ENCODE measurements at regions not wholly inside any gene's neighbourhood (a gene's known extent, or its start where the extent isn't known, plus 50 kb on each side); places are given as distances from the start of the nearest gene placed in this dataset.

DNA sequence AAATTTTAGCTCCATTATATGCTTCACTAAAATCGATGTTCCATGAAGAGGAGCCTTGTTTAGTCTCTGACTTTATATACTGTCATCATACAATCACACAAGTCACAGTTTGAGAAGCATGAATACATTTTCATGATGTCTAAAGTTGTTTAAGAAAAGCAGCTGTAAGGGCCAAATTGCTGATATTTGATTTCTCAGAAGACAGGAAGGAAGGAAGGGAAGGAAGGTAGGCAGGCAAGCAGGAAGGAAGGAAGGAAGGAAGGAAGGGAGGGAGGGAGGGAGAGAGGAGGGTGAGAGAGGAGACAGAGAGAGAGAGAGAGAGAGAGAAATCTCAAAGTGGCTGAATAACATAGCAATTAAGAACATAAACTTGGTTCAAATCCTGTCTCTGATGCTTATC lies 153.7 kb downstream of the RTL9 start:
- Histone ChIP-seq H3K9me2 (replicated peaks; ENCODE audit: control insufficient read depth, low read length) (no peaks in the 10 kb centered on the region), H3F3A (ENCODE audit: control insufficient read depth, insufficient read depth) (no peaks in the 10 kb centered on the region), H3K4me1 (ENCODE audit: control insufficient read depth, low read length) (no peaks in the 10 kb centered on the region), H4K20me1 (ENCODE audit: control insufficient read depth, insufficient read depth, low read depth, low read length) (no peaks in the 10 kb centered on the region), H3K27me3 (ENCODE audit: control insufficient read depth, low read length) (no peaks in the 10 kb centered on the region), H3K36me3 (ENCODE audit: control insufficient read depth, low read length) (no peaks in the 10 kb centered on the region), H3K27ac (ENCODE audit: low read depth, low read length) (no peak overlapping the region), H3K9me3 (ENCODE audit: control insufficient read depth, insufficient read depth, low read length) (no peaks in the 10 kb centered on the region), H3K79me2 (ENCODE audit: control insufficient read depth, low read length) (no peaks in the 10 kb centered on the region), H3K4me2 (ENCODE audit: low read length) (no peak overlapping the region), H3K4me3 (ENCODE audit: low read length) (no peak overlapping the region)
- no peak for TF ChIP-seq EZH2phosphoT487 (IDR thresholded peaks at IDR 0.05; ENCODE audit: borderline replicate concordance, low read length)
- no peak for TF ChIP-seq CTCF (IDR thresholded peaks at IDR 0.05; ENCODE audit: low read depth, low read length, poor library complexity, severe bottlenecking)

DNA sequence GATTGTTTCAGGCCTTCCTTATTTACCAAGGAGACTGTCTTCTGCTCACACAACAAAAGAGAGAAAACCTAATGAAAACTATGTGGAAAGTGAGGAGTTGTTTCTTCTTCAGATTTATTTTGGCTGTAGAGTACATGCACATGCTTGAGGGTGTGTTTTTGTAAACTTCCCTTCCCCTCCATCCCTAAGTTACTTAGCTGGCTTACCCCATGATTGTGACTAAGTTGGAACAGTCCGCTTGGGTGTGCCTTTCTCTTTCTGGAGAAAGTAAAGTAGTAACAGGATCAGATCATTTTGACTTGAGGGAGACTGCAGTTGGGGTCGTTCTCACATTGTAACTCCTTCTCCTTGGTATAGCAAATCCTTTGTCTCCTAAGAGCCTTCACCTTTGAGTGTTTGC lies 155.9 kb downstream of the RTL9 start:
- no peaks in the 10 kb centered on the region for H3F3A ChIP-seq (ENCODE audit: control insufficient read depth, insufficient read depth)
- no peak overlapping the region for H3K4me2 ChIP-seq (ENCODE audit: low read length)
- no peaks in the 10 kb centered on the region for H3K4me1 ChIP-seq (ENCODE audit: control insufficient read depth, low read length)
- no peaks in the 10 kb centered on the region for H3K36me3 ChIP-seq (ENCODE audit: control insufficient read depth, low read length)
- H4K20me1 ChIP-seq (ENCODE audit: control insufficient read depth, insufficient read depth, low read depth, low read length), result no peaks in the 10 kb centered on the region
- no peak for TF ChIP-seq EZH2phosphoT487 (IDR thresholded peaks at IDR 0.05; ENCODE audit: borderline replicate concordance, low read length)
- no peak for TF ChIP-seq CTCF (IDR thresholded peaks at IDR 0.05; ENCODE audit: low read depth, low read length, poor library complexity, severe bottlenecking)
- H3K9me3 ChIP-seq (ENCODE audit: control insufficient read depth, insufficient read depth, low read length), result no peaks in the 10 kb centered on the region
- no peak overlapping the region for H3K27ac ChIP-seq (ENCODE audit: low read depth, low read length)
- no peaks in the 10 kb centered on the region for H3K27me3 ChIP-seq (ENCODE audit: control insufficient read depth, low read length)
- no peaks in the 10 kb centered on the region for H3K79me2 ChIP-seq (ENCODE audit: control insufficient read depth, low read length)
- H3K4me3 ChIP-seq (ENCODE audit: low read length), result no peak overlapping the region
- no peaks in the 10 kb centered on the region for H3K9me2 ChIP-seq (replicated peaks; ENCODE audit: control insufficient read depth, low read length)

DNA sequence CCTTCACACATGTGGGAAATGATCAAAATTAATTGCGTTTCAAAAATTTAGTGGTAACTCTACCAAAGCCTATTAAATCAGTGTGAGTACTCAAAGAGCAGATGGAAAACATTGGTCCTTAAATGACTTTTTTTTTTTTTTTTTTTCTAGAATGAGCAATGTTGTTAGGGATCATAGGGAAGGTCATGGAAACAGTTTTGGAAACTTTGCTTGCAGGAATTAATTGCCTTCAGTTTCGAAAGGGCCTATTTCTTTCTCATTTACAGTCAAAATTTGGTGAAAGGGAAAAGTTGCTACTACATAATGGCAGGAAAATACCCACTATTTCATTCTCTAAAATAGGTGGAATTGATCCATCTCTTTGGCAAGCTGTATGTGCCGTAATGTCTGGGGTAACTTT lies 160.9 kb downstream of the RTL9 start:
- Histone ChIP-seq H3K9me2 (replicated peaks; ENCODE audit: control insufficient read depth, low read length) (no peaks in the 10 kb centered on the region), H4K20me1 (ENCODE audit: control insufficient read depth, insufficient read depth, low read depth, low read length) (no peaks in the 10 kb centered on the region)
- TF ChIP-seq EZH2phosphoT487 (IDR thresholded peaks at IDR 0.05; ENCODE audit: borderline replicate concordance, low read length) (no peak), CTCF (IDR thresholded peaks at IDR 0.05; ENCODE audit: low read depth, low read length, poor library complexity, severe bottlenecking) (no peak)

More for the DNA sequence above, 160.9 kb downstream of the RTL9 start:
- H3K4me1 ChIP-seq (ENCODE audit: control insufficient read depth, low read length), result no peaks in the 10 kb centered on the region
- H3K9me3 ChIP-seq (ENCODE audit: control insufficient read depth, insufficient read depth, low read length), result no peaks in the 10 kb centered on the region
- H3K79me2 ChIP-seq (ENCODE audit: control insufficient read depth, low read length), result no peaks in the 10 kb centered on the region
- H3K36me3 ChIP-seq (ENCODE audit: control insufficient read depth, low read length), result no peaks in the 10 kb centered on the region
- no peaks in the 10 kb centered on the region for H3F3A ChIP-seq (ENCODE audit: control insufficient read depth, insufficient read depth)
- no peak overlapping the region for H3K27ac ChIP-seq (ENCODE audit: low read depth, low read length)
- no peak overlapping the region for H3K4me3 ChIP-seq (ENCODE audit: low read length)
- H3K27me3 ChIP-seq (ENCODE audit: control insufficient read depth, low read length), result no peaks in the 10 kb centered on the region
- no peak overlapping the region for H3K4me2 ChIP-seq (ENCODE audit: low read length)

Measured in DOHH2 (cell line).